Kasumi-1 (cell line): ENCODE measurements at regions not wholly inside any gene's neighbourhood (a gene's known extent, or its start where the extent isn't known, plus 50 kb on each side); places are given as distances from the start of the nearest gene placed in this dataset.

Source experiments
- DNase-seq, 2 experiments: peaks; one replicate each; lab custom pipeline; 2025; lab: John Stamatoyannopoulos, UW

- no peak for DNase-seq
Observed at GRCh38 chr4:20403290-20403689, 151.6 kb downstream of the SLIT2 start.

GRCh38 chr4:20403846-20404245 lies 152.1 kb downstream of the SLIT2 start:
- no peak for DNase-seq

GRCh38 chr4:20408611-20409010 lies 156.9 kb downstream of the SLIT2 start:
- no peak for DNase-seq

- DNase-seq: no peak
Observed at GRCh38 chr4:20412072-20412471, 160.4 kb downstream of the SLIT2 start.

GRCh38 chr4:20416800-20417199 lies 165.1 kb downstream of the SLIT2 start:
- no peak for DNase-seq

- DNase-seq: peak; percentile 61 to 66
Observed at GRCh38 chr4:20418861-20419451, 167.3 kb downstream of the SLIT2 start.

GRCh38 chr4:20420916-20421602 lies 169.4 kb downstream of the SLIT2 start:
- no peak for DNase-seq

GRCh38 chr4:20421603-20421985 lies 169.9 kb downstream of the SLIT2 start:
- no peak for DNase-seq

GRCh38 chr4:20422398-20422797 lies 170.7 kb downstream of the SLIT2 start:
- peak; percentile 33 to 67 for DNase-seq

GRCh38 chr4:20423420-20423819 lies 171.7 kb downstream of the SLIT2 start:
- peak; percentile 10 to 20 for DNase-seq

GRCh38 chr4:20426028-20426427 lies 174.3 kb downstream of the SLIT2 start:
- no peak for DNase-seq

GRCh38 chr4:20428436-20429160 lies 176.9 kb downstream of the SLIT2 start:
- peak; percentile 13 to 45 for DNase-seq

- no peak for DNase-seq
Observed at GRCh38 chr4:20430259-20430941, 178.7 kb downstream of the SLIT2 start.

GRCh38 chr4:20431543-20431951 lies 179.8 kb downstream of the SLIT2 start:
- no peak for DNase-seq

- DNase-seq: no peak
Observed at GRCh38 chr4:20432088-20432487, 180.4 kb downstream of the SLIT2 start.

GRCh38 chr4:20433097-20433705 lies 181.5 kb downstream of the SLIT2 start:
- DNase-seq: no peak

- DNase-seq: no peak
Observed at GRCh38 chr4:20440170-20440569, 188.5 kb downstream of the SLIT2 start.

GRCh38 chr4:20443015-20443805 lies 191.5 kb downstream of the SLIT2 start:
- no peak for DNase-seq

GRCh38 chr4:20444599-20445337 lies 193.1 kb downstream of the SLIT2 start:
- DNase-seq: no peak

GRCh38 chr4:20445933-20446723 lies 194.4 kb downstream of the SLIT2 start:
- DNase-seq: no peak
